ENCODE measurements at regions not wholly inside any gene's neighbourhood (a gene's known extent, or its start where the extent isn't known, plus 50 kb on each side); places are given as distances from the start of the nearest gene placed in this dataset.

DNA sequence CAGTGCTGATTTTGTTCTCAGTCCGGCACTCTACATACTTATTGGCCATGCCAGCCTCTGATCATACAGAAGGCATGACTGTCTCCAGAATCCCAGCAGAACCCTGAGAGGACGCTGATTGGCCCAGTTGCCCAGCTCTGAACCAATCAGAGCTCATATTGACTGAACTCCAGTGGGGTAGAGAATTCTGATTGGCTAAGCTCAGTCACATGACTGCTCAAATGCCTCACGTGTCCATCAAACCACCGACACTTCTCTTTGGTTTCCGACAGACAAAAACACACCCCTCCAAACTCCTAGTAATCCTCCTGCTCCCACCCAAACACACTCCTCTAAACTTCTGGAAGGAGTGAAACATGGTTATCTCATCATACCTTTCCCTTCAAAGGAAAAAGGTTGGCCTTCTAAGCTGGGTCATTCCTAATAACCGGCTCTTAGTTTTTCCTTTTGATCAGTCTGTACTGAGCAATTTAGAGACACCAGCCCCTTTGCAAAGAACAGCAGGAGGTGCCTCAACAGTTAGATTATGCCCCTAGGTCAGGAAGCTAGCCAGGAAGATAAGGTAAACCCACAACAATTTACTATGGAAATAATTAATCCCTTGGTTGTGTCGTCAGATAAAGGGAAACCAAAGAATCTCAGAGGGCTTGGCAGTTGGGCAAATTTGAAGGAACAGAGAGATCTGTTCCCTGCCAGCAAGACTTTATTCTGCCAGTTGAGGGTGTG is 187.8 kb downstream of the TLE3 start:
- DNase-seq (ENCODE audit: low spot score) (no peak), ATAC-seq (ENCODE audit: low FRiP score) (no peak)
- no peak for TF ChIP-seq CTCF (IDR thresholded peaks at IDR 0.05)

- ATAC-seq (ENCODE audit: low FRiP score) (no peak), DNase-seq (ENCODE audit: low spot score) (no peak)
- no peak for TF ChIP-seq CTCF (IDR thresholded peaks at IDR 0.05)
Observed at GRCh38 chr15:69910514-69910913, 187.2 kb downstream of the TLE3 start.

- DNase-seq (ENCODE audit: low spot score) = no peak
- no peak for ATAC-seq (ENCODE audit: low FRiP score)
- TF ChIP-seq CTCF (IDR thresholded peaks at IDR 0.05) = no peak
Observed at GRCh38 chr15:69912116-69912515, 185.6 kb downstream of the TLE3 start.

- ATAC-seq (ENCODE audit: low FRiP score) (no peak), DNase-seq (ENCODE audit: low spot score) (no peak)
- TF ChIP-seq CTCF (IDR thresholded peaks at IDR 0.05) = no peak
Observed at GRCh38 chr15:69914040-69914439, 183.7 kb downstream of the TLE3 start.

- DNase-seq (ENCODE audit: low spot score) (no peak), ATAC-seq (ENCODE audit: low FRiP score) (no peak)
- no peak for TF ChIP-seq CTCF (IDR thresholded peaks at IDR 0.05)
Observed at GRCh38 chr15:69914960-69915359, 182.8 kb downstream of the TLE3 start.

DNA sequence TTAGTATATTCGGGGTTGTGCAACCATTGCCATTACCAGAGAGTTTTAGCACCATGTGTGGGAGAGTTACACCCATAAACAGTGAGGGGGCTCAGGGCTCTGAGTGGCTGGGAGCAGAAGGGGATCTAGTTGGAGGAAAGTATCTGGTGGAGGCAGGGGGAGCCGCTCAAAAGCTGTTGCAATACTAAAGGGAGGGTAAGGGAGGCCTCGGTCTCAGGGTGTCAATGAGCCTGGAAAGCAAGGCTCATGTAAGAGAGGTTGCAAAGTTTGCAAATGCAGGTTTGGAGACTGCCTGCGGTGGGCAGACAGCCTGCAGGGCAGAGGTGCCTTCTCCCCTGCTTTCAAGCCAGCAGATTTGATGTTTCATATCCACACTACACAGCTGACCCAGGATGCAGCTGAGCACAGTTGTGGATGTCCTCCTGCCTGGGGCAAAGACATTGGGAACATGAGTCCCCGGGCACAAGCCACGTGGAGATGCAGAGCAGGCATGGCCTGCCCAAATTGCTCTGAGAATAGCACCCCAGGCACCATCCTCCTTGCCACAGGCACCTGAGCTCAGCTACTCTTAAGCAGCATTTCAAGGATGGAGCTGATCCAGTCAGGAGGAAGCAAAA is 181.4 kb downstream of the TLE3 start:
- ATAC-seq (ENCODE audit: low FRiP score) (no peak), DNase-seq (ENCODE audit: low spot score) (no peak)
- TF ChIP-seq CTCF (IDR thresholded peaks at IDR 0.05) = no peak

- no peak for TF ChIP-seq CTCF (IDR thresholded peaks at IDR 0.05)
- ATAC-seq (ENCODE audit: low FRiP score) (no peak), DNase-seq (ENCODE audit: low spot score) (no peak)
Observed at GRCh38 chr15:69917056-69917455, 180.7 kb downstream of the TLE3 start.
